ENCODE measurements at regions not wholly inside any gene's neighbourhood (a gene's known extent, or its start where the extent isn't known, plus 50 kb on each side); places are given as distances from the start of the nearest gene placed in this dataset.
A peak's percentile ranks its signal among the peaks of the same experiment; 100 is the strongest.
"Not testable (repeated sequence)": the region's sequence is repeated elsewhere in the genome, so short reads cannot be mapped to it uniquely, and the experiment has no call there.

DNA sequence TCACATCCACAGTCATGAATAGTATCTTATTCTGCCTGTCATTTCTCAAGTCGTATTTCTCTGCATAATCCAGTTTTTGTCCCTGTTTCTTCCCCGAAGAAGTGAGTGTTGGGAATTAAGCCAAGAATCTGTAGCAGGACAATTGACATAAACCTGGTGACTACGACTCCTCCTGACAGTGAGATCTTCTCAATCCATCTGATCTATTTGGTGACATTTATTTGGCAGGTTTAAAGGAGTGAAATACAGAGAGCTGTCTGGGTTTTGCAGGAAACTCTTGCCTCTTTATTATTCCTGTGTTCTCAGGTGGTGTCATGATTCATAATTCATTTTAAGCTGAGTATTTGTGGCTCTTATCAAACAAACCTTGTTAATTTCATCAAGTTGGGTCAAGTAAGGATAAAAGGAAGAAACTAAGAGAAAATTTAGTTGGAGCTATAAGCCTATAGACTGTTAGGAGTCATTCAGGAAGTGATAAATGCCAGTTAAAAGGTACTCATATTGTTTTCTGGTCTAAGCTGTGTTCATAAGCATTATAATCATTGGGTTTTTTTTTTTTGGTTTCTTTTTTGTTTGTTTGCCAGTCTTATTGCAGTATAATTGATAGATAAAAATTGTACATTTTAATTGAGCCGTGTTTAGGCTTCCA, 95.9 kb upstream of the PCSK1 start:
- DNase-seq: no peak

GRCh38 chr5:96529559-96529958, 96.5 kb upstream of the PCSK1 start:
- no peak for DNase-seq

GRCh38 chr5:96530901-96531300, 97.9 kb upstream of the PCSK1 start:
- DNase-seq: no peak

DNA sequence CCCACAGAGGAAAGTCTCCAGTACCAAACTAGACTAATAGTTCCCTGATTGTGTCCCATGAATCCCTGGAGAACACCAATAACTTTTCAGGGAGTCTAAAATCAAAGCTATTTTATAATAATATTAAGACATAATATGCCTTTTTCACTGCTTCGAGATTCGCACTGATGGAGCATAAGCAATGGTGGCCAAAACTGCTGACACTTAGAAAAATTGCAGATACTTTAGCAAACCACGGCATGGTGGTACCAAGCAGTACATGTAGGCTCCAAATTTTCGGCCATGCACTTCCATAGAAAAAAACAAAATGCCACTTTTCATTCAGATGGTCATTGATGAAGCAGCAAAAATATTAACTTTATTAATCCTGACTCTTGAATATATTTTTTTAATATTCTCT, 100.3 kb upstream of the PCSK1 start:
- no peak for DNase-seq

GRCh38 chr5:96537386-96537785, 104.3 kb upstream of the PCSK1 start:
- no peak for DNase-seq

GRCh38 chr5:96538808-96539250, 105.8 kb upstream of the PCSK1 start:
- no peak for DNase-seq

- no peak for DNase-seq
These were observed 113.1 kb upstream of the PCSK1 start for GRCh38 chr5:96546120-96546519.

- DNase-seq: no peak
These were observed 114.4 kb upstream of the PCSK1 start for GRCh38 chr5:96547486-96547885.

DNA sequence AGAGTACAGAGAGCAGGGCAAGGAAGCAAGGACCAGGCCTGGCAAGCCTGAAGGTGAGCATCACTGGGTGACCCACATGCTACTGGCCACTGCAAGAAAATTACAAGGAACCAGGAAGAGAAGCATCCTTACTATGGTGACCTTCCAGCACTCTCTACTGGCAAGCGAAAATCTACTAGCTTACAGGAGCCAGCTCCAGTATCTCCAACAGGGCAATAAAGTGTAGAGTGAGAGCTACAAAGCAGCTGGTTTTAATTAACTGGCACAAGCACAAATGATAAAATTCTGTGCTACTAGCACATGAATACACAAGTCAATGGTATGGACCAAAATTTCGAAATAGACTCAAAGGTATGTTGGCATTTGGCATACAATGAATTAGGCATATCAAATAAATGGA, 113.3 kb upstream of the CAST start:
- no peak for DNase-seq

GRCh38 chr5:96560857-96561256, 101.3 kb upstream of the CAST start:
- DNase-seq: not testable (repeated sequence)

DNA sequence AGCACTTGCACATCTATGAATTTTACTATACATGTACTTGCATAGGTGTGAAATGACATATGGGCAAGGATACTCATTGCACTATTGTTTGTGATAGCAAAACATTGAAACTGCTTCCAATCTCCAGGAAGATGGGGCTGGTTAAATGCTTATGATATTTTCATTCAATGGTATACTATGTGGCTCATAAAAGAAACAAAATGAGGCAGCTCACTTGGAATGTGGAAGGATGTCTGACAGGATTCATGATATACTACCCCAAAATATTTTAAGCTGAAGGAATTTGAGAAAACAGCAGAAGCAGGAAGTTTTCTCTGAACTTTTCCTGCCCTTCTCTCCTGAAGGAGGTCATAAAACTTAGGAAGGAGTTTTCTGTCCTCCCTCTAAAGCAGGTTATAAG, 99.6 kb upstream of the CAST start:
- no peak for DNase-seq

GRCh38 chr5:96563816-96564215, 98.4 kb upstream of the CAST start:
- DNase-seq: no peak

GRCh38 chr5:96565582-96566265, 96.5 kb upstream of the CAST start:
- peak in 3 of 56 donors; percentile 5 to 18 (median 6) for DNase-seq

GRCh38 chr5:96566833-96567587, 95.2 kb upstream of the CAST start:
- DNase-seq: no peak

DNA sequence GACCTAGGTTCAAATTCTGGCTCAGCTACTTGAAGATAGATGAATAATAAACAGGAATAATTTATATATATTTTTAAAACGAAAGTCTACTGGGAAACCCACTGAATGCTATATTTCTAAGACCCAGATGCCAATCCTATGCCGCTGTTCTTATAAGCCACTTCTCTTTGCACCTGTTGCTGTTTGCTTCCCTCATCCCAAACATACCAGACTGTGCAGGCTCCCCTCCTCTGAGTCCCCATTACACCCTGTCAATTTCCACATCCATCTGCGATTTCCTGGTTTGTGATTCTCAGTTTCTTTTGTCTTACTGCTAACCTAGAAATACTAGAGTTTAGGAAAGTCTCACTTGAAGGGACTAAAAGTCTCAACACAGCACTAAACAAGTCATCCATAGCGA, 92.8 kb upstream of the CAST start:
- no peak for DNase-seq

GRCh38 chr5:96569770-96570169, 92.4 kb upstream of the CAST start:
- no peak for DNase-seq

DNA sequence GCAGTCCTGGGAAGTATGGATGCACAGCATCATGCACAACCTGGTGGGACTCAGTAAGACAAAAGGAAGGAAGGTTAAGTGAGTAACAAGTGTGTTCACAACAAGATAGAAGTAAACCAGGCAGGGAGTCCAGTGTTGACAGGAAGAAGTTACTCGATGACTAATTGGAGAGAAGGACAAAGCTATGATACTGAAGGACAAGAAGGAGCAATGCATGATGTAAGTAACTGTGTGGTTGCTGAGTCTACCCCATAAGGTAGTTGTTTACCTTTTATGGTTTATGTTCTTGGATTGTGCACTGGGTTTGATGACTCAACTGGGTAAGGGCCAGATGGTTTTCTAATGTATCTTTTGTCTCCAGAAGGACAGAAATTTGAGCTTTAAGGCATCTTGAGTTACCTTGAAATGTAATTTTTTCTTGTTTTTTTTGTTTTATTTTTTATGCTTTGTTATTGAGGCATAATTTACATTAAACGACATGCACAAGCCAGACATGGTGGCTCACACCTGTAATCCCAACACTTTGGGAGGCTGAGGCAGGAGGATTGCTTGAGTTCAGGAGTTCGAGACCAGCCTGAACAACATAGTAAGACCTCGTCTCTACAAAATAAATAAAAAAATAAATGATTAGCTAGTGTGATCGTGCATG, 89.2 kb upstream of the CAST start:
- DNase-seq: no peak

GRCh38 chr5:96573513-96573894, 88.7 kb upstream of the CAST start:
- DNase-seq: no peak

DNA sequence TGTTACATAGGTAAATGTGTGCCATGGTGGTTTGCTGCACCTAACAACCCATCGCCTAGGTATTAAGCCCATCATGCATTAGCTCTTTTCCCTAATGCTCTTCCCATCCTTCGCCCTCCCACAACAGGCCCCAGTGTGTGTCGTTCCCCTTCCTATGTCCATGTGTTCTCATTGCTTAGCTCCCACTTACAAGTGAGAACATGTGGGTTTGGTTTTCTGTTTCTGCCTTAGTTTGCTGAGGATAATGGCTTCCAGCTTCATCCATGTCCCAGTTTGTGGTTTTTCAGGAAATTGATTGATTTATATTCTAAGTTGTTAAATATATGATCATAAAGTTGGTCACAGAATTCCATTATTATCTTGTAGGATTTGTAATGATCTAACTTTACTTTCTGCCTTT, 85.3 kb upstream of the CAST start:
- no peak for DNase-seq

- DNase-seq: no peak
These were observed 84.3 kb upstream of the CAST start for GRCh38 chr5:96577909-96578308.

DNA sequence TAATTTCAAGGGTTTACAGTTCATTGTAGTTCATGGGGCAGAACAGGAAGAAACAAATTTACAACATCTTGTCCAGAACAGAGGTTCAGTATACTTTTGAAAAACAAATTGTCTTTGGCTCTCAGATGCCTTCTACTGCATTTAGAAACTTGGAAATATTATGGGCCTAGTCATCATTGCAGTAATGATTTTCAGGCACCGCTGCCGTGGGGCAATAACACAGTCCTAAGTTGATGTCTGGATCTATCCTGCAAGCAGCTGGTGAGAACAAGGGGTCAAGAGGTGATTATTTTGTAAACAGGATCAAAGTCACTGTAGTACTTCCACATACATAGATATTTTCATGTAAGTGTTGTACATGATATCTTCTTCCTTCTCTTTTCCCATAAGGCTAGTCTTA, 82.5 kb upstream of the CAST start:
- DNase-seq: no peak

DNA sequence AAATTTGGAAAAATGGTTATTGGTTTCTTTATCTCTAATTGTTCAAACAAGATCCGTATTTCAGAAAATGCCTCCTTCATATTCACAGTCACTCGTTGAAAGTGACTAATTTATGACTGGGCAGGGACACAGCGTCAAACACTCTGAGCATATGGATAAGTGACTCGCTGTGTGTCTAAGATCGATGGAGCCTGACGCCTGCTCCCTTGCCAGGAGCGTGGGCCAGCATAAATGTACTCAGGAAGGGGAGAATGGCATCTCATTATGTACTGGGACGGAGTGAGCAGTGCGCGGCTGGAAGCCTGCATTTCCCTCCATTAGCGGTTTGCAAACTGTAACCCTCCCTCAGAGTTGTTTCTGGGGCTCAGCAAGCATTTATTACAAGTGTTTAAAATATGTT, 79.8 kb upstream of the CAST start:
- DNase-seq: peak in 4 of 56 donors; percentile 9 to 21 (median 12)

All from amygdala (tissue), 56 donors.